Glomerular visceral epithelial cell (primary cell): ENCODE measurements at regions not wholly inside any gene's neighbourhood (a gene's known extent, or its start where the extent isn't known, plus 50 kb on each side); places are given as distances from the start of the nearest gene placed in this dataset.
"Not testable (repeated sequence)": the region's sequence is repeated elsewhere in the genome, so short reads cannot be mapped to it uniquely, and the experiment has no call there.

Source experiments
- DNase-seq: peaks from one replicate; pipeline ENCODE4 v3.0.0-alpha.2; 2016; ENCODE audit errors: extremely low spot score

DNA sequence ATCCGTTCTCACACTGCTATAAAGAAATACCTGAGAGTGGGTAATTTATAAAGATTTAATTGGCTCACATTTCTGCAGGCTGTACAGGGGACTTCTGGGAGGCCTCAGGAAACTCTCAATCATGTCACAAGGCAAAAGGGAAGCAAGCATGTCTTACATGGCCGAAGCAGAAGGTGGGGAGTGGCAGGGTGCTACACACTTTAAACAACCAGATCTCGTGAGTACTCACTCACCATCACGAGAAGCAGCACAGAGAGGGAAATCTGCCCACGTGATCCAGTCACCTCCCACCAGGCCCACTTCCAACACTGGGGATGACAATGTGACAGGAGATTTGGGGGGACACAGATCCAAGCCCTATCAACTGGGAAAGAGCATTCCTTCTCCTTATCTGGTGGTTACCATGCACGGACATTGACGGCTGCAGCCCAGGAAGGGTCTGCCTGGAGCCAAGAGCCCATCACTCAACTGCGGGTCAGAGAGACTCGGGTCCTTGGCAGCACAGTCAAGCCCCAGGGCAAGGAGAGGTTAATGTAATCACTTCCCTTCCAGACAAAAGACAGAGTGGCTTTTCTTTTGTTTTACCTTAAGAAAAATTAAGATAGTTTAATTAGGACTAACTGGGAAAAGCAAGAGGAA is 112.3 kb upstream of the CST7 start:
- DNase-seq: no peak

- DNase-seq: peak; percentile 41
These were observed 111.2 kb upstream of the CST7 start for GRCh38 chr20:24837781-24838450.

DNA sequence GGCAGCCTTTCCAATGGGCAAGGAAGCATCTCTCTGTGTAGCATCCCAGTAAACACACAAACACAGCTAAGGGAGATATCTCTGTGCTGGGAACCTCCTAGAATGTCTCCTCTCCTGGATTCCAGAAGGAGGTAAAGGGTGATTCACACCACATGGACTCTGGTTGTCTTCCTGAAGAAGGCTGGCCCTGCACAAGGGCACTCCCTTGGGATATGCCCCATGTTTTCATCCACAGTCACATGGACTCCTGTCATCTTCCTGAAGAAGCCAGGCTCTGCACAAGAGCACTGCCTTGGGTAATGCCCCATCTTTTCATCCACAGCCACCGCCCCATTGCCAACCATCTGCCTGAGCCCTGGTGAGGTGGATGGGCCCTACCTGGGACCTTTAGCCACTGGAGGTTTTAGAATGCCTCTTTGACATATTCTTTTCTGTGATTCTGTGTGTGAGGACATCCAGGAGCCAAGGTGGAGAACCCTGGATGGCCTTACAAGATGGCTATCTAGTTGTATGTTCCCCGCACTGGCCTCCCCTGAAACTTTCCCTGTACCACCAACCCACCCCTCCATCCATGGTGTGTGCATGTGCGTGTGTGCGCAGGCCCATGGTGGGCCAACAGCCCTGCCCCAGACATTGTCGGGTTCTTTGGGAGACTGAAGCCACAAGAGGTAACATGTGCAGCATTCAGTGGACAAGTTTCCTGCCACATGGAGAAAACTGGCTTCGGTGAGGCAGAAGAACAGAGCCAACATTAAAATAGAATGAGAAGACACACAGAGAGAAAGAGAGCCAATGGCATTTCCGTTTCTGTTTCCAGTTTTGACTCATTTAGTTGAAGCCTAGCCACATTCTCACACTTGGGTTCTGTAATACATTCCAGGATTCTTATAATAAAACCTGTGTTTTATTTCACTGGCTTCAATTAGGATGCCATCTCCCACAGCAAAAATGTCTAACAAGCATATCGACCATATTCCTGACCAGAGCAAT is 110.2 kb upstream of the CST7 start:
- no peak for DNase-seq

- no peak for DNase-seq
These were observed 108.9 kb upstream of the CST7 start for GRCh38 chr20:24840121-24840713.

DNA sequence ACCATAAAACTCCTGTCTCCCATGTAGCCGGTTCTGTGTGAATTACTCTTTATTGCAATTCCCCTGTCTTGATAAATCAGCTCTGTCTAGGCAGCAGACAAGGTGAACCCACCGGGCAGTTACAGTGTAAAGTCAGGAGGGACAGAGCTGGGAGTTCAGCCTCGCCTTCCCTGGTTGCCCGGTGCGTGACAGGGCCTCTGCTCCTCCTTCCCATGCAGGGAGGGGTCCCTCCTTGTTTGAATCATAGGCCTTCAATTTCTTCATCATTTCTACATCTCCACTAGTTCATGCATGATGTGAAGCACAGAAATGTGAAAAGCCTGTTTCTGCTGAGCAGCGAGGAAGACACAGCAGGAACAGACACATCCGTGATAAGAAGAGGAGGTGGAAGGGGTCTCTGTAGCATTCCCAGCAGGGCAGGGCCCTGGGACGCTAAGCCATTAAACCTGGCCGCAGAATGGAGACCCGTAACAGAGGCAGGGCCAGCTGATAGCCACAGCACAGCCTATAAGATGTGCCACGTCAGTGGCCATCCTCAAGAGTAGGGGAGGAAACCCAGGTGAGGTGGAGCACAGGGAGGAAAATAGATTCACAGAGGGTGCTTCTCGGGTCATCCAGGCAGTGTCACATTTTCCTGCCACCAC is 106.7 kb upstream of the CST7 start:
- no peak for DNase-seq

DNA sequence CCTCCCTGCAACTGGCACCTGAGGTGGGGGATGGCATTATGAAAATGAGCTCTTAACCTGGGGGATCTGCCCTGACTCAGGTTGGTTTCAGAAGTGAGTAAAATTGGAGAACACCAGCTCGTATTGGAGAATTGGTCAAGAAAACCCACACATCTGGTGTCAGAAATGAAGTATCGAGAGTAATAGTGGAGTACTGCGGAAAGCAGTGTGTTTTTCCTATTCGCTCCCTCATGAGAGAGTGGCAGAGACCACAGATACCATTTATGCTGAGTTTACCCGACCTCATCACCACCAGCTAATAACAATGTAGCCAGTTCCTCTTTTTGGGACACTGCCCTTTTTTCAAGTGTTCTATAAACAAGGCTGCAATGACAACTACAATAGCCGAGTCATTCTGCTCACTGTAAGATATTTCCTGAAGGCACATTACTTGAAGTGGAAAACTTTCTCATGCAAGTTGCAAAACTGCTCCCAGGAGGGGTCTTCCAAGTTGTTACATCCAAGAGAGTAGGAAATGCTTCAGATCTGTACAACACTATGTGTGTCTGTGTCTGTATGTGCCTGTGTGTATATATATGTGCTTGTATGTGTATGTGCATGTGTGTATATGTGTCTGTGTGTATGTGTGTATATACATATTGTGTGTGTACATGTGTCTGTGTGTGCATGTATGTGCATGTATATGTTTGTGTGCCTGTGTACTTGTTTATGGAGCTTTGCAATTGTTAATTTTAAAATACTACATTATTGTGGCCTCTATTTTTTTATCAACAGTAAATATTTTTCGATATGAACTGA is 106.0 kb upstream of the CST7 start:
- no peak for DNase-seq

DNA sequence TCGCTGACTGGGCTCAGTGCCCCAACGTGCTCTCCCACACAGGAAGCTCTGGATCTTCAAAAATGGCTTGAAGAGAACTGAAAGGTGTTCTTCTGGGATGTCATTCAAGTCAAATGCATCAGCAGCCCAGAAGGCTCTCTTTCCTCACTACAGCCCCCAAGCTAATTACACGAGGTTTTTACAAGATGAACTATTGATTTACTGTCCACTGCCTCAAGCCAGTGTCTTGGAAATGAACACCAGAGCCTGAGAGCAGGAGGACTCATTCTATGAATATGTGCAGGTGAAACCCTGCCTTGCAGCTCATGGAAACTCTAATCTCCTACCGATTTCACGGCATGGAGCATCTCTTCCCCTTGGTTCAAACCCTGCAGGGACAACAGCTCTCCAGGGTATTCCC is 98.9 kb upstream of the CST7 start:
- DNase-seq: no peak

DNA sequence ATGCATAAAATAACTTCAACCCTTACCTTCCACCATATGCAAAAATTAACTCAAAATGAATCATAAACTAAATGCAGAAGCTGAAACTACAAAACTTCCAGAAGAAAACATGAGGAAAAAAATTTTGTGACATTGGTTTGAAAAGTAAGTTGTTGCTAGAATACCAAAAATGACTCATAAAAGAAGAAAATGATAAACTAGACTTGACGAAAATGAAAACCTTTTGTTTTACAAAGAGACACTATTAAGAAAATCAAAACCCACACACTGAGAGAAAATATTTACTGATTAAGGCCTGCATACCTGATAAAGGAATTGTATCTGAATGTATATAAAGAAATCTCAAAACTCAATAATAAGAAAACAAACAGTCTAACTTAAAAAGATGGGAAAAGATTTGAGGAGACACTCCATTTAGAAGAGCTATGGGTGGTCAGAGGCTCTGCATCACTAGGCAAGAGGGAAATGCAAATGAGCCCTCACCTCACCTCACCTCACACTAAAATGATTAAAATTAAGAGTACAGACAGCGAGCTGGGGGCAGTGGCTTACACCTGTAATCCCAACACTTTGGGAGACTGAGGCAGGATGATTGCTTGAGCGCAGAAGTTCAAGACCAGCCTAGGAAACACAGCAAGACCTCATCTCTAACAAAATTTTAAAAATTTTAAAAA is 97.6 kb upstream of the CST7 start:
- DNase-seq: no peak

DNA sequence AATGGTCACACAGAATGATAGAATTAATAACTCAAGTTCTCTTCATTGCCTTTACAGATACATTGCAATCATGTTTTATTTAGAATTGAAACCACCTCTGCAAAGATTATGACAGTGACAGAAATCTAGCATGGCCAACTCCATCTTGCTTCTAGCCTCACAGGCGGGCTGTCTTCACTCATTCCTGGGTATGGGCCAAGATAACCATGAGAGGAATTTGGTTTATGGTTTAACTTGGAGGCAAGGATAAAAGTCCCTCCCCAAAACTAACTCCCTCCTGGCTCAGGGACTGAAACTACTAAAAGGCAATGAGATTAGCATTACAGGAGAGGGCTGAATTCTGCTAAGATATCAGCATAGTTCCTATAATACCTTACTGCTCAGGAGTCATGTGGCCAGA is 95.2 kb upstream of the CST7 start:
- DNase-seq: no peak

- DNase-seq: no peak
These were observed 93.2 kb upstream of the CST7 start for GRCh38 chr20:24855848-24856247.

GRCh38 chr20:24858500-24858899 is 90.6 kb upstream of the CST7 start:
- DNase-seq: not testable (repeated sequence)

DNA sequence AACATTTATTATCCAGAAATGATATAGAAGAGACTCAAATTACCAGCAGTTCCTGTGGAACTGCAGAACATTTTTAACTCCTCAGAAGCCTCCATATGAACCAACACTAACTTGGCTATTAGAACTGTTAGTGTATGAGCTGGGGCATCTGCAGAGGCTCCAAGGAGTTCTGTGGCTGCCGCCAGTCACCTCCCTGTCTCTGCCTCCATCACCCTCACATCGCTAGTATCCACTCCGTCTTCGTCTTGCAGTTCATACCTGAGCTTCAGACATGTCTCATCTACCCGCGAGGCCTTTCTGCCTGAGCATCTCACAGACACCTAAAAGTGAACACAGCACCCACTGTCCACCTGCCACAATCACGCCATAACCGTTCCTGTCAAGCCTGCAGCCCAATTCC is 89.5 kb upstream of the CST7 start:
- no peak for DNase-seq

DNA sequence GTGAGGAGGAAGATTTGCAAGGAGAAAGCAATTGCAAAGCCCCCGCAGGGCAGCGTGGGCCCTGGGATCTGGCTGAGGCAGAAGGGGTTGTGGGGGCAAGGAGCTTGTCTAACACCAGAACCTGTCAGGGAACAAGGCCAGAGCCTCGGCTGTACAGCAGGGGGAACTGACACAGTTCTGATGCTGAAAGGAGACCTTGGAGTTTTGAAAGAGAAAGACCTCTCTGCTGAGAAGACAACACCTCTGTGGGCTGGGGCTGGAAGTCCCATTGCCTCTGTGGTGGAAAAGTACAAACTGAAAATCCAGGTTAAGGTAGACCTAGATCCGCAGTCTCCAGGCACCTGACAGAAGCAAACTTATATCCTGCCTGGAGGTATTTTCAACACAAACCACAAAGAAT is 86.9 kb upstream of the CST7 start:
- DNase-seq: no peak

DNA sequence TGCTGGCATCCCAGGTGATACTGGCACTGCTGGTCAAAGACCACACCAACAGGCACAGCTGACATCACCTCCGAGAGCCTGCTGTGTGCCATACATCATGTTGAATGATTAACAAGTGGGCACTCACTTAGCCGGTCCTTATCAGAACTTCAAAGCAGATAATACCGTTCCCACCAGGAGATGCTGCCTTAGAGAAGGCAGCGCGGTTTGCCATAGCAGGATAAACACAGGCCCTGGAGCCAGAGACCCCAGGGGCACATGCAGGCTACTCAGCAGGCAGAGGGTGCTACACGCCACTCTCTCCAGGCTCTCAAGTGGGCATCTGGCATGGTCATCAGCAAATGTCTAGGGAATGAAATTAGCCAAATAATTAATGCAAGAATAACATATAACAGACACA is 86.5 kb upstream of the CST7 start:
- no peak for DNase-seq

DNA sequence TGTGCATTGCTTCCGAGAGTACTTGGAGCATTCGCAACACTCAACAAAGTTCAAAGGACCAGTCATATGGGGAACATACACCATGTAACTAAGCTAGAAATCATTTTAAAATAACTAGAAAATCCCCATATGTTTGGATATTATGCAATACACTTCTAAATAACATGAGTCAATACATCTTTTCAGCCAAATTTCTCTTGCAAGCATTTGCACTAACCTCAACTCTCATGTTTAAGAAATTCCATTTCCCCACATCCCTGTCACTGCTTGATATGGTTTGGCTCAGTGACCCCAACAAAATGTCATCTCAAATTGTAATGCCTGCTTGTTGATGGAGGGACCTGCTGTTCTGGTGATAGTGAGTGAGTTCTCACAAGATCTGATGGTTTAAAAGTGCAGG is 85.7 kb upstream of the CST7 start:
- peak; percentile 26 for DNase-seq

DNA sequence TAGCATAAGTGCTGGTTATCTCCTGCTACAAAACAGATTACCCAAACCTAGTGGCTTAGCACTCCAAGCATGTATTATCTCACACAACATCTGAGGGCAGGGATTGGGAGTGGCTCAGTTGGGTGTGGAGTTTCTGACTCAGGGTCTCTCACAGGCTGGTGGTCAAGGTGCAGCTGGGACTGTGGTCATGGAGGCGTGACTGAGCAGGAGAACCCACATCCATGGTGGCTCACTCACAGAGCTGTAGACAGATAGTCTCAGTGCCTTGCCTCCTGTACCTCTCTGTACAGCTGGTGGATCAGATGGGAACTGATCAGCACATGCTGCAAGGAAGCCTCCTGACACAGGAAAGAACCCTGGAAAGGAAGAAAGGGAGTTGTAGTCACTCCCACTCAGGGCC is 83.1 kb upstream of the CST7 start:
- peak; percentile 45 for DNase-seq

- DNase-seq: no peak
These were observed 82.3 kb upstream of the CST7 start for GRCh38 chr20:24866742-24867141.

DNA sequence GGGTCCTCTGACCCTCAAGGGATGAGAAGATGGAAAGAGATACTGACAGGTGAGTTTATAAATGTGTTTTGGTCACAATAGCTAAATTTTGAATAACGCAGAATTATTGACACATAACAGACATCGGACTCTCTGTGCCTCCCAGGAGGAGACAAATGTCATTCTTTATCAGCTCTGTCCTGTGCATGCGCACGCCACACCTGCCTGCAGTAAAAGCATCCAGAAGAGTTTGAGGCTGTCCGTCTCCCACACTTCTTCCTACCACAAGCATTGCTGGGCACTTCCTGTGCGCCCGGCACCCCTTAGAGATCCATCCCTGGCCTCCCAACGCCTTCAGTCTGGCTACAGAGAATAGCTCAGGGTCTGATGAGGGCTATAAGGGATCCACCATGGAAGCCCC is 81.5 kb upstream of the CST7 start:
- no peak for DNase-seq

GRCh38 chr20:24868396-24868927 is 80.6 kb upstream of the CST7 start:
- DNase-seq: no peak

- DNase-seq: no peak
These were observed 80.1 kb upstream of the CST7 start for GRCh38 chr20:24868959-24869358.
